ENCODE measurements at regions not wholly inside any gene's neighbourhood (a gene's known extent, or its start where the extent isn't known, plus 50 kb on each side); places are given as distances from the start of the nearest gene placed in this dataset.

DNA sequence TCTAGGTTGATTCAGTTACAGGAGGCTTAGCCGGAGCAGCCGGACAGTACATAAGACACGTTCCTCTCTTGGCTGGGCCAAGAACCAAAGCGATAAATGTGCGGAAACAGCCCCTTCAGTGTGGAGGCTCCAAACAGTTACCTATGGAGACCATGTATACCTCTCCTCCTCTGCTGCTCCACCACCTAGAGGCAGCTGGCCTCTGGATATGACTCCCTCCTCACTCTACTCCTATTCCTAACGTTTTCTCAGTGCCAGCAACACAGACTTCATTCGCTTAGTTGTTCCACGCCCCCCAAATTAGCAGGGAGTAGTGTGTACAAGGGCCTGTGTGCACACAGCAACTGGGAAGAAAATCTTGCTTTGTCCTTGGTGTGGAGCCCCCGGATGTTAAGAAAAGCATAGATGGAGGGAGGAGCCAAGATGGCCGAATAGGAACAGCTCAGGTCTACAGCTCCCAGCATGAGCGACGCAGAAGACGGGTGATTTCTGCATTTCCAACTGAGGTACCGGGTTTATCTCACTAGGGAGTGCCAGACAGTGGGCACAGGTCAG is 362.3 kb upstream of the KIRREL3 start:
- TF ChIP-seq, protein P1, sequence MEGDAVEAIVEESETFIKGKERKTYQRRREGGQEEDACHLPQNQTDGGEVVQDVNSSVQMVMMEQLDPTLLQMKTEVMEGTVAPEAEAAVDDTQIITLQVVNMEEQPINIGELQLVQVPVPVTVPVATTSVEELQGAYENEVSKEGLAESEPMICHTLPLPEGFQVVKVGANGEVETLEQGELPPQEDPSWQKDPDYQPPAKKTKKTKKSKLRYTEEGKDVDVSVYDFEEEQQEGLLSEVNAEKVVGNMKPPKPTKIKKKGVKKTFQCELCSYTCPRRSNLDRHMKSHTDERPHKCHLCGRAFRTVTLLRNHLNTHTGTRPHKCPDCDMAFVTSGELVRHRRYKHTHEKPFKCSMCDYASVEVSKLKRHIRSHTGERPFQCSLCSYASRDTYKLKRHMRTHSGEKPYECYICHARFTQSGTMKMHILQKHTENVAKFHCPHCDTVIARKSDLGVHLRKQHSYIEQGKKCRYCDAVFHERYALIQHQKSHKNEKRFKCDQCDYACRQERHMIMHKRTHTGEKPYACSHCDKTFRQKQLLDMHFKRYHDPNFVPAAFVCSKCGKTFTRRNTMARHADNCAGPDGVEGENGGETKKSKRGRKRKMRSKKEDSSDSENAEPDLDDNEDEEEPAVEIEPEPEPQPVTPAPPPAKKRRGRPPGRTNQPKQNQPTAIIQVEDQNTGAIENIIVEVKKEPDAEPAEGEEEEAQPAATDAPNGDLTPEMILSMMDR (IDR thresholded peaks at IDR 0.05), result no peak
- no peak for TF ChIP-seq POLR2A (IDR thresholded peaks at IDR 0.05)

All from body of pancreas (tissue), 4 donors.